ENCODE measurements at regions not wholly inside any gene's neighbourhood (a gene's known extent, or its start where the extent isn't known, plus 50 kb on each side); places are given as distances from the start of the nearest gene placed in this dataset.

- DNase-seq: no peak
These were observed 116.0 kb upstream of the SLC28A3 start for GRCh38 chr9:84456527-84456926.

- no peak for DNase-seq
These were observed 120.1 kb upstream of the SLC28A3 start for GRCh38 chr9:84460695-84461094.

- DNase-seq: no peak
These were observed 122.7 kb upstream of the SLC28A3 start for GRCh38 chr9:84463272-84463671.

- no peak for DNase-seq
These were observed 126.2 kb upstream of the SLC28A3 start for GRCh38 chr9:84466580-84467285.

GRCh38 chr9:84471816-84472215, 131.3 kb upstream of the SLC28A3 start:
- no peak for DNase-seq

GRCh38 chr9:84478996-84479395, 138.4 kb upstream of the SLC28A3 start:
- DNase-seq: no peak

- no peak for DNase-seq
These were observed 139.5 kb upstream of the SLC28A3 start for GRCh38 chr9:84480071-84480470.

GRCh38 chr9:84481231-84481630, 140.7 kb upstream of the SLC28A3 start:
- DNase-seq: no peak

GRCh38 chr9:84481636-84482218, 141.2 kb upstream of the SLC28A3 start:
- DNase-seq: no peak

- DNase-seq: no peak
These were observed 142.0 kb upstream of the SLC28A3 start for GRCh38 chr9:84482607-84483006.

- DNase-seq: no peak
These were observed 143.6 kb upstream of the SLC28A3 start for GRCh38 chr9:84484172-84484571.

GRCh38 chr9:84485539-84485938, 145.0 kb upstream of the SLC28A3 start:
- no peak for DNase-seq

- no peak for DNase-seq
These were observed 146.1 kb upstream of the SLC28A3 start for GRCh38 chr9:84486663-84487062.

- no peak for DNase-seq
These were observed 149.8 kb upstream of the SLC28A3 start for GRCh38 chr9:84490206-84490841.

GRCh38 chr9:84490842-84491325, 150.3 kb upstream of the SLC28A3 start:
- no peak for DNase-seq

GRCh38 chr9:84492366-84493159, 152.0 kb upstream of the SLC28A3 start:
- no peak for DNase-seq

GRCh38 chr9:84493284-84493947, 152.9 kb upstream of the SLC28A3 start:
- DNase-seq: no peak

- DNase-seq: no peak
These were observed 159.5 kb upstream of the SLC28A3 start for GRCh38 chr9:84499969-84500582.

GRCh38 chr9:84500826-84501225, 160.3 kb upstream of the SLC28A3 start:
- DNase-seq: no peak

- no peak for DNase-seq
These were observed 161.0 kb upstream of the SLC28A3 start for GRCh38 chr9:84501587-84501986.

- no peak for DNase-seq
These were observed 161.5 kb upstream of the SLC28A3 start for GRCh38 chr9:84502066-84502465.

- DNase-seq: no peak
These were observed 163.8 kb upstream of the SLC28A3 start for GRCh38 chr9:84504360-84504759.

All from stimulated activated CD4-positive, alpha-beta T cell treated with anti-CD3 and anti-CD28 coated beads, Interleukin-12 subunit alpha, Interleukin-12 subunit beta, amount 100 ng/mL, for 4 hours (primary cell).